GM18951 (cell line): ENCODE measurements at regions not wholly inside any gene's neighbourhood (a gene's known extent, or its start where the extent isn't known, plus 50 kb on each side); places are given as distances from the start of the nearest gene placed in this dataset.

Experiments used
- POLR2A ChIP-seq: IDR thresholded peaks from 4 replicates; pipeline ENCODE4 v1.6.1; 2011; ENCODE audit warnings: mild to moderate bottlenecking; ENCODE audit not compliant: insufficient read length, insufficient read depth; ENCODE audit errors: extremely low read depth
- in situ Hi-C: fragments of 300-500 bp; cut with MboI; formaldehyde crosslinking; loops from one replicate; pipeline ENCODE4 v1.12.0; 2022; ENCODE audit warnings: low sequenced_read_pairs, mixed read lengths, inconsistent platforms; ENCODE audit not compliant: unreplicated experiment

- TF ChIP-seq POLR2A: no peak
- in situ Hi-C loops: no loop called here
Measured at GRCh38 chr2:155235710-155236109, 537.2 kb downstream of the KCNJ3 start.

DNA sequence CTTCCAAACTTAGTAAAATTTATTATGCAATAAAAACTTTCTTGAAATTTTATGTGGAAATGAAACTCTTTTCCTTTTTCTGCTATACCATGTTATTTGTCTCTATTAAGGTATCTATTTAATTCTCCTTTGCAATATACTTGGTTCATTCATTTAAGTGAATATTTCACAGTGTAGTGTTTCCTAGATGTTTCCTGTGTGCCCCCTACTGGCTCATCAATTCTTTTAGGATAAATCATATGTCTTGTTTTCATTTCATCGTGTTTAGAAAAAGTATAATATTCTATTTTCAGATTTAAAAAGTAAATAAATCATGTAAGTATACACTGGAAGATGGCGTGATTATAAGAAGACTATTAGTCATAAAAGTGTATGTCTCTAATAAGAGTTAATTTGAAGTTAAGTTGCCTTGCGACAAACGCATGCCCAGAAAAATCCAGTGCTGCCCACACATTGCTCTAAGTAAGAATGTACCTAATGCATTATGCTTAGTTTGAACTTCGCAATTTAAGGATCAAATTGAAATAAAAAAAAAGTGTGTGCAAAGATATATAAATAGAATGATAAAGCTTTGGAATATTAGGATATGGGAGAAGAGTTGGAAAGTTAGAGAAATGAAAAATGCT, 525.4 kb downstream of the KCNJ3 start:
- no peak for TF ChIP-seq POLR2A
- in situ Hi-C loops: no loop called here

- no peak for TF ChIP-seq POLR2A
Measured at GRCh38 chr2:155218945-155219344, 520.5 kb downstream of the KCNJ3 start.

GRCh38 chr2:155218292-155218924, 519.9 kb downstream of the KCNJ3 start:
- in situ Hi-C loops: no loop called here
- TF ChIP-seq POLR2A: no peak

More at GRCh38 chr2:155218945-155219344, 520.5 kb downstream of the KCNJ3 start:
- in situ Hi-C loops: no loop called here

GRCh38 chr2:155215037-155215707, 516.7 kb downstream of the KCNJ3 start:
- TF ChIP-seq POLR2A: no peak
- in situ Hi-C loops: no loop called here

DNA sequence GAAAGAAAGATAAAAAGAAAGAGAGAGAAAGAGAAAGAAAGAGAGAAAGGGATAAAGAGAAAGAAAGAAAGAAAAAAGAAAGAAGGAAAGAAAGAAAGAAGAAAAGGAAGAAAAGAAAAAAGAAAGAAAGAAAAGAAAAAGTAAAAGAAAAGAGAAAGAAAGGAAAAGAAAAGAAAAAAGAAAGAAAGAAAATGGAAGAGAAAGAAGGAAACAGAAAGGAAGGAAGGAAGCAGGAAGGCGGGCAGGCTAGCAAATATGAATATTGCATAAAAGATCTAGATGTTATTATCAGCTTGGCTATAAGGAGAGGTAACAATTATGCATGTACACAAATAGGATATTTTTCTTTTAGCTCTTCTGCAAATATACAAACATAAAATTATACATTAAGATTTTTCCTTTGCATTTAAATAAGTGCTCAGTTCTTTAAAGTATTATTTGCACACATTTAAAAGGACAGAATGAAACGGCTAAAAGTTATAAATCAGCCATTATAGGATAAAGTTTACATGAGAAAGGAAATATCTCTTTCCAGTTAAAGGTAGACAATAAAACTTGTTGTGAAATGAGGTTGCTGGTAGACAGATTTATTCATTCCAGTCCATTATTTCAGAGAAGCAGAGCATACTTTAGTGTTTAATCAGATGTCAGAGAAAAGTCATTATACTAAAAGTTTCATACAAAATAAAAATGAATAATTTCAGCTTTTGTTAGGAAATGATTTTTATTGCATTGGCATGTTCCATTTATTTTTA, 511.4 kb downstream of the KCNJ3 start:
- TF ChIP-seq POLR2A: no peak
- in situ Hi-C loops: no loop called here

DNA sequence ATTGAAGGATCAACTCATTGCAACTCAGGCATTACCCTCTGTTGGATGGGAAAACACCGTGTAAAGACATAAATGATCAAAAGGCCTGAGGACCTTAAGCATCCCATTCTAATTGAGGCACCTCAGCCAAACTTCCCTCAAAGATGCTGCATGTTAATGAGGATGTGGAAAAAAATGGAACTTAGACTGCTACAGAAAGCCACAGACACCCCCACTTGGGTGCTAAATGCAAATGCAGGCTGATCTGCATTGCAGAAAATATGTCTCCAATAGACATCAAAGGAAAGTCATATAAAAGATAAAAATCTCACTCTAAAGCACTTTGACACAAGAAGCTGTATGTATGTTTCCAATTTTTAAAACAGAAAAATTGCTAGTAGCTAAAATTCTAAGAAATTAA, 504.7 kb downstream of the KCNJ3 start:
- in situ Hi-C loops: no loop called here
- TF ChIP-seq POLR2A: no peak

DNA sequence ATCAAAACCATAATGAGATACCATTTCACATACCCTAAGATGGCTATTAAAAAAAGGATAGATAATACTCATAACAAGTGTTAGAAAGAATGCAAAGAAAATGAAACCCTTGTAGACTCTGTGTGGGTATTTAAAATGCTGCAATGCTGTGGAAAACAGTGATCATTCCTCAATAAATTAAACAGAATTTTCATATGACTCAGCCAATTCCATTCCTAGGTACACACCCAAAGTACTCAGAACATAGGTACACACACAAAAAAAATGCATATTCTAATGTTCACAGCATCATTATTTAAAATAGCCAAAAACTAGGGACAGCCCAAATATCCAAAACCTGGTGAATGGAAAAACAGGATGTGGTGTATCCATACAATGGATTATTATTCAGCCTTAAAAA, 502.3 kb downstream of the KCNJ3 start:
- in situ Hi-C loops: no loop called here
- no peak for TF ChIP-seq POLR2A

DNA sequence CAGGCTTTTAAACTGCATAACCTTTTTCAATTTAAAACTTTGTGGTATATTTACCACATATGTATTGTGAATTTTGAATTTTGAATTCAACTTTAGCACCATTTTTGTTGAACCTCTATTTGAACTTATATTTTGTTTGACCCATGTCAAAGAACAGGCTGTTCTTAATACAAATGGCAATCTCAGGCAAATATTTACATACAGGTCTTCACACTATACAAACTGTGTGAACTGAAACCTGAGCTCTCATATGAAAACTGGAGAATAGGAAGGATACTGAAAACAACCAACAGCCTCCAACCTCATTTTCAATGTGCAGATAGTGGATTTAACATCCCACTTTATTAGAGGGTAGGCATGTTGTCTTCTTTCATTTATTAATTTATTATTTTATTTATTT, 491.8 kb downstream of the KCNJ3 start:
- in situ Hi-C loops: no loop called here
- no peak for TF ChIP-seq POLR2A

GRCh38 chr2:155178921-155179320, 480.4 kb downstream of the KCNJ3 start:
- in situ Hi-C loops: no loop called here
- no peak for TF ChIP-seq POLR2A

- in situ Hi-C loops: no loop called here
- TF ChIP-seq POLR2A: no peak
Measured at GRCh38 chr2:155176345-155176744, 477.9 kb downstream of the KCNJ3 start.

DNA sequence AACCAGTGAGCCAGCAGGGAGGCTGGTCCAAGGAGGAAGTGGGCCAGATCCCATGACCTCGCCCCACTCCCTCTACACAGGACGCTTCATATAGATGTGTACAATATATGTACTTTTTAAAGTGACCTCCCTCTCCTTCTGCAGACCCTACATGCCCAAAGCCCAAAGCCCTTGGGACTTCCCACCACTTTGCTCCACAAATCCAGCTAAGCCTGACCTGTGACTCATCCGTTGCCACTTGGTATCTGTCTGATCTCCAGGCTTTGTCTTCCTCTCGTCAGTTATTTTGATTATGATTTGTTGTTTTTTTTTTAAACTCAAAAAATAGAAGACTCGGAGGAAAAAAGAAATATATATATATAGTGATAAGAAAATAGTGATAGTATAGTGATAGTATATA, 470.8 kb downstream of the KCNJ3 start:
- in situ Hi-C loops: no loop called here
- no peak for TF ChIP-seq POLR2A

GRCh38 chr2:155162494-155162893, 464.0 kb downstream of the KCNJ3 start:
- TF ChIP-seq POLR2A: no peak
- in situ Hi-C loops: no loop called here
